ENCODE measurements at regions not wholly inside any gene's neighbourhood (a gene's known extent, or its start where the extent isn't known, plus 50 kb on each side); places are given as distances from the start of the nearest gene placed in this dataset.

- Histone ChIP-seq H3K4me1 (ENCODE audit: control insufficient read depth, insufficient read depth, low read length) (no peaks in the 10 kb centered on the region), H3K27ac (ENCODE audit: insufficient read depth, low read length) (no peak overlapping the region), H4K91ac (ENCODE audit: insufficient read depth, low read depth, low read length) (no peak overlapping the region), H3K36me3 (ENCODE audit: control insufficient read depth, insufficient read depth, low read length) (no peaks in the 10 kb centered on the region), H2BK5ac (ENCODE audit: low read depth, low read length, poor library complexity, severe bottlenecking) (no peak overlapping the region), H2BK20ac (ENCODE audit: low read depth, low read length) (no peak overlapping the region), H3K79me1 (ENCODE audit: low read depth in 1 of 2, low read length in 2 of 2) (no peaks in the 10 kb centered on the region), H3K9me3 (ENCODE audit: control insufficient read depth, insufficient read depth, low read length) (peaks cover 4% of the 10 kb centered on the region), H2AK9ac (replicated peaks; ENCODE audit: low read depth, low read length, poor library complexity) (no peak overlapping the region), H2AK5ac (ENCODE audit: low read depth, low read length) (no peak overlapping the region), H2BK15ac (ENCODE audit: low read depth, low read length) (no peak overlapping the region), H3K9me1 (ENCODE audit: insufficient read depth, low read length) (no peaks in the 10 kb centered on the region), H4K8ac (ENCODE audit: low read depth in 2 of 2, low read length in 2 of 2) (no peak overlapping the region), H2BK120ac (ENCODE audit: low read depth, low read length) (no peak overlapping the region), H3K56ac (ENCODE audit: extremely low read depth, insufficient read depth, low read length) (no peak overlapping the region), H3K9ac (ENCODE audit: low read depth, low read length) (no peak overlapping the region), H3K4me2 (ENCODE audit: low read depth, low read length) (no peak overlapping the region), H3K27me3 (ENCODE audit: control insufficient read depth, insufficient read depth, low read length) (no peaks in the 10 kb centered on the region), H2AFZ (replicated peaks; ENCODE audit: low read length, poor library complexity) (no peak overlapping the region), H3K18ac (ENCODE audit: low read depth, low read length) (no peak overlapping the region), H4K20me1 (ENCODE audit: insufficient read depth, low read length) (no peaks in the 10 kb centered on the region), H4K5ac (ENCODE audit: low read depth, low read length) (no peak overlapping the region), H3K4me3 (ENCODE audit: insufficient read depth, low read depth, low read length) (no peak overlapping the region), H3K23ac (ENCODE audit: low read depth, low read length) (no peak overlapping the region), H3K4ac (ENCODE audit: low read depth, low read length) (no peak overlapping the region), H3K14ac (replicated peaks; ENCODE audit: low read depth, low read length) (no peak overlapping the region)
- POLR2A ChIA-PET (ENCODE audit: unreplicated experiment): no interaction called here
- BruUV-seq (replicated peaks): no TSS peak
- no peak for ATAC-seq (ENCODE audit: low read depth)
- intact Hi-C loops (cut with micrococcal nuclease) (no loop called here), dilution Hi-C loops (cut with HindIII; ENCODE audit: low sequenced_read_pairs, unreplicated experiment) (no loop called here), in situ Hi-C loops (cut with MboI; ENCODE audit: low sequenced_read_pairs) (no loop called here)
- no peak for TF ChIP-seq SMC3 (IDR thresholded peaks at IDR 0.05; ENCODE audit: low read depth, low read length)
- no peak for TF ChIP-seq MAZ (IDR thresholded peaks at IDR 0.05; ENCODE audit: borderline replicate concordance, low read depth, low read length)
- no peak for TF ChIP-seq CTCF (conservative IDR thresholded peaks at IDR 0.05; ENCODE audit: low read depth, low read length)
- no peak for TF ChIP-seq CEBPB (IDR thresholded peaks at IDR 0.05; ENCODE audit: low read depth, low read length)
- no peak for TF ChIP-seq POLR2A (IDR thresholded peaks at IDR 0.05; ENCODE audit: low read depth, low read length)
- TF ChIP-seq ELK1 (IDR thresholded peaks at IDR 0.05; ENCODE audit: borderline replicate concordance, low read depth, low read length): no peak
- TF ChIP-seq NFE2L2 (IDR thresholded peaks at IDR 0.05; ENCODE audit: low read depth, low read length): no peak
- TF ChIP-seq MAFK (IDR thresholded peaks at IDR 0.05; ENCODE audit: low read depth, low read length): no peak
- TF ChIP-seq RCOR1 (IDR thresholded peaks at IDR 0.05; ENCODE audit: insufficient replicate concordance, low read length): no peak
- CTCF ChIA-PET: no interaction called here
- no peak for DNase-seq
Observed at GRCh38 chr5:51646482-51646881, 263.2 kb downstream of the ISL1 start.
